HEK293 (cell line): ENCODE measurements at regions not wholly inside any gene's neighbourhood (a gene's known extent, or its start where the extent isn't known, plus 50 kb on each side); places are given as distances from the start of the nearest gene placed in this dataset.

Source experiments
- CTCF ChIA-PET: fragments of 350-600 bp; formaldehyde crosslinking; extraction: SDS; loops from one replicate; lab custom pipeline; 2021; ENCODE audit warnings: antibody characterized with exemption; lab: Yijun Ruan, JAX
- POLR2A ChIA-PET: fragments of 300-600 bp; formaldehyde crosslinking; extraction: SDS; loops from one replicate; lab custom pipeline; 2020; ENCODE audit warnings: antibody characterized with exemption, inconsistent platforms; lab: Yijun Ruan, JAX
- H3K27ac ChIP-seq: fragments of 200-500 bp; sonication (Bioruptor generic); 2 replicates; pipeline ENCODE4 v1.5.1; 2014; ENCODE audit warnings: low read depth, low read length, control low read depth, inconsistent platforms; ENCODE audit errors: extremely low read depth
- H3K36me3 ChIP-seq, 2 experiments: fragments of 200-500 bp in 1 of 2; sonication (Bioruptor generic) in 1 of 2; 1 replicate in 1 of 2; 2 replicates in 1 of 2; pipeline ENCODE4 v1.5.1; 2014 to 2017; ENCODE audit warnings: inconsistent platforms in 2 of 2, low read length in 2 of 2; ENCODE audit not compliant: control insufficient read depth in 2 of 2, insufficient read depth in 1 of 2
- H3K4me1 ChIP-seq: fragments of 200-500 bp; sonication (Bioruptor generic); 2 replicates; pipeline ENCODE4 v1.5.1; 2014; ENCODE audit warnings: mild to moderate bottlenecking, low read length, inconsistent platforms; ENCODE audit not compliant: control insufficient read depth, insufficient read depth
- H3K4me3 ChIP-seq: 2 replicates; pipeline ENCODE4 v1.5.1; 2011; ENCODE audit warnings: low read depth, mild to moderate bottlenecking, control low read depth, low read length, moderate library complexity
- H3K9me3 ChIP-seq: fragments of 200-500 bp; sonication (Bioruptor generic); 2 replicates; pipeline ENCODE4 v1.5.1; 2014; ENCODE audit warnings: low read depth, low read length, inconsistent platforms; ENCODE audit not compliant: control insufficient read depth, insufficient read depth
- CTCF ChIP-seq: fragments of 450-650 bp; formaldehyde crosslinking; IDR thresholded peaks from 2 replicates; pipeline ENCODE4 v1.5.1; 2016; ENCODE audit warnings: missing biosample characterization, missing genetic modification characterization
- HIC1 ChIP-seq: fragments of 450-650 bp; formaldehyde crosslinking; IDR thresholded peaks from 2 replicates; pipeline ENCODE4 v1.5.1; 2016; ENCODE audit warnings: missing biosample characterization, missing genetic modification characterization
- KLF17 ChIP-seq: fragments of 450-650 bp; formaldehyde crosslinking; IDR thresholded peaks from 2 replicates; pipeline ENCODE4 v1.5.1; 2016; ENCODE audit warnings: missing biosample characterization, missing genetic modification characterization
- OSR2 ChIP-seq: fragments of 450-650 bp; formaldehyde crosslinking; IDR thresholded peaks from 2 replicates; pipeline ENCODE4 v1.5.1; 2016; ENCODE audit warnings: missing biosample characterization, missing genetic modification characterization
- SP7 ChIP-seq: fragments of 450-650 bp; formaldehyde crosslinking; IDR thresholded peaks from 2 replicates; pipeline ENCODE4 v1.5.1; 2016; ENCODE audit warnings: missing biosample characterization, missing genetic modification characterization
- ZFHX2 ChIP-seq: fragments of 450-650 bp; formaldehyde crosslinking; conservative IDR thresholded peaks from 2 replicates; pipeline ENCODE4 v1.5.1; 2016; ENCODE audit warnings: missing biosample characterization, missing genetic modification characterization
- ZNF148 ChIP-seq: fragments of 450-650 bp; formaldehyde crosslinking; IDR thresholded peaks from 2 replicates; pipeline ENCODE4 v1.5.0; 2017; ENCODE audit warnings: missing biosample characterization, missing genetic modification characterization, borderline replicate concordance
- ZNF221 ChIP-seq: fragments of 450-650 bp; formaldehyde crosslinking; IDR thresholded peaks from 2 replicates; pipeline ENCODE4 v1.5.1; 2017; ENCODE audit warnings: missing biosample characterization, missing genetic modification characterization, borderline replicate concordance
- ZNF23 ChIP-seq: fragments of 450-650 bp; formaldehyde crosslinking; IDR thresholded peaks from 2 replicates; pipeline ENCODE4 v1.5.1; 2016; ENCODE audit warnings: missing biosample characterization, missing genetic modification characterization, borderline replicate concordance
- ZNF266 ChIP-seq: fragments of 450-650 bp; formaldehyde crosslinking; IDR thresholded peaks from 2 replicates; pipeline ENCODE4 v1.5.1; 2016; ENCODE audit warnings: missing biosample characterization, missing genetic modification characterization, low read depth
- ZNF280D ChIP-seq: fragments of 450-650 bp; formaldehyde crosslinking; IDR thresholded peaks from 2 replicates; pipeline ENCODE4 v1.5.1; 2016; ENCODE audit warnings: missing biosample characterization, missing genetic modification characterization
- ZNF302 ChIP-seq: fragments of 450-650 bp; formaldehyde crosslinking; IDR thresholded peaks from 2 replicates; pipeline ENCODE4 v1.5.1; 2016; ENCODE audit warnings: missing biosample characterization, missing genetic modification characterization, low read depth
- ZNF311 ChIP-seq: fragments of 450-650 bp; formaldehyde crosslinking; IDR thresholded peaks from 2 replicates; pipeline ENCODE4 v1.5.1; 2017; ENCODE audit warnings: missing biosample characterization, missing genetic modification characterization, borderline replicate concordance
- ZNF501 ChIP-seq: fragments of 450-650 bp; formaldehyde crosslinking; IDR thresholded peaks from 2 replicates; pipeline ENCODE4 v1.5.1; 2016; ENCODE audit warnings: missing biosample characterization, missing genetic modification characterization
- ZNF548 ChIP-seq: fragments of 450-650 bp; formaldehyde crosslinking; IDR thresholded peaks from 2 replicates; pipeline ENCODE4 v1.5.1; 2016; ENCODE audit warnings: missing biosample characterization, missing genetic modification characterization
- ZNF777 ChIP-seq: fragments of 450-650 bp; formaldehyde crosslinking; IDR thresholded peaks from 2 replicates; pipeline ENCODE4 v1.5.1; 2017; ENCODE audit warnings: missing biosample characterization, missing genetic modification characterization, borderline replicate concordance
- ZNF785 ChIP-seq: fragments of 450-650 bp; formaldehyde crosslinking; IDR thresholded peaks from 2 replicates; pipeline ENCODE4 v1.5.1; 2016; ENCODE audit warnings: missing biosample characterization, missing genetic modification characterization
- ZNF792 ChIP-seq: fragments of 450-650 bp; formaldehyde crosslinking; IDR thresholded peaks from 2 replicates; pipeline ENCODE4 v1.5.1; 2016; ENCODE audit warnings: missing biosample characterization, missing genetic modification characterization
- TF ChIP-seq, protein P1 (sequence below): fragments of 450-650 bp; formaldehyde crosslinking; IDR thresholded peaks from 2 replicates; pipeline ENCODE4 v1.5.1; 2016; ENCODE audit warnings: missing biosample characterization, missing genetic modification characterization

GRCh38 chr1:165045902-165046301, 310.6 kb downstream of the LMX1A start:
- CTCF ChIA-PET: interaction anchor here (0.6 kb wide), 1 partner anchor 535 kb away, joined by 3 read pairs; no protein-coding TSS in a partner anchor
- POLR2A ChIA-PET: no interaction called here
- no peaks in the 10 kb centered on the region for H3K9me3 ChIP-seq

GRCh38 chr1:165040641-165041040, 315.9 kb downstream of the LMX1A start:
- H3K36me3 ChIP-seq: no peaks in the 10 kb centered on the region
- H3K4me3 ChIP-seq: no peak overlapping the region
- H3K9me3 ChIP-seq: no peaks in the 10 kb centered on the region
- H3K27ac ChIP-seq: no peak overlapping the region
- ChIA-PET POLR2A (no interaction called here), CTCF (no interaction called here)
- no peak for TF ChIP-seq SP7 (tag by site-specific recombination)
- TF ChIP-seq, protein P1, sequence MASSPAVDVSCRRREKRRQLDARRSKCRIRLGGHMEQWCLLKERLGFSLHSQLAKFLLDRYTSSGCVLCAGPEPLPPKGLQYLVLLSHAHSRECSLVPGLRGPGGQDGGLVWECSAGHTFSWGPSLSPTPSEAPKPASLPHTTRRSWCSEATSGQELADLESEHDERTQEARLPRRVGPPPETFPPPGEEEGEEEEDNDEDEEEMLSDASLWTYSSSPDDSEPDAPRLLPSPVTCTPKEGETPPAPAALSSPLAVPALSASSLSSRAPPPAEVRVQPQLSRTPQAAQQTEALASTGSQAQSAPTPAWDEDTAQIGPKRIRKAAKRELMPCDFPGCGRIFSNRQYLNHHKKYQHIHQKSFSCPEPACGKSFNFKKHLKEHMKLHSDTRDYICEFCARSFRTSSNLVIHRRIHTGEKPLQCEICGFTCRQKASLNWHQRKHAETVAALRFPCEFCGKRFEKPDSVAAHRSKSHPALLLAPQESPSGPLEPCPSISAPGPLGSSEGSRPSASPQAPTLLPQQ (tag by site-specific recombination): no peak
- no peak for TF ChIP-seq ZNF23 (tag by site-specific recombination)
- no peak for TF ChIP-seq ZFHX2
- no peak for TF ChIP-seq ZNF221 (tag by site-specific recombination)
- TF ChIP-seq ZNF311 (tag by site-specific recombination): no peak
- no peak for TF ChIP-seq ZNF548 (tag by site-specific recombination)
- no peaks in the 10 kb centered on the region for H3K4me1 ChIP-seq

More at GRCh38 chr1:165045902-165046301, 310.6 kb downstream of the LMX1A start:
- no peak for TF ChIP-seq HIC1
- TF ChIP-seq KLF17 (tag by site-specific recombination): no peak
- no peak for TF ChIP-seq ZNF266 (tag by site-specific recombination)
- TF ChIP-seq ZNF792: no peak
- H3K36me3 ChIP-seq: no peaks in the 10 kb centered on the region
- H3K4me1 ChIP-seq: no peaks in the 10 kb centered on the region
- no peak overlapping the region for H3K4me3 ChIP-seq
- H3K27ac ChIP-seq: no peak overlapping the region

DNA sequence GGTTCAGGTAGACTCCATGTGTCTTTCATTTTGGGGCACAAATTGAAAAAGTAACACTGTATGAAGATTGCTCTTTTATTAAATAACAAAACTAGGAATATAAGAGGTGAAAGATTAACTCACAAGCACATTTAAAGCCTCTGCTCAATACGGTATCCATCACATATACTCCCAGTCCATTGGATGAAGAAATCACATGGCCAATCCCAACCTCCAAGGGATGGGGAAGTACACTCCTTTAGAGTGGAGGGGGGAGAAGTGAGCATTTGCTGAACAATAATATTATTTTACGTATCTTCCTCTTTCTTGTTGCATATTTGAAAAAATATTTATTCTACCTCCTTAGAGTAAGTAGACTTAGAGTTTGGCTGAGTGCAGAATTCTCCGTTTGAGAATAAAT, 316.5 kb downstream of the LMX1A start:
- Histone ChIP-seq H3K4me3 (no peak overlapping the region), H3K4me1 (no peaks in the 10 kb centered on the region), H3K36me3 (no peaks in the 10 kb centered on the region), H3K9me3 (no peaks in the 10 kb centered on the region), H3K27ac (no peak overlapping the region)
- ChIA-PET CTCF (no interaction called here), POLR2A (no interaction called here)
- TF ChIP-seq ZNF280D: no peak
- no peak for TF ChIP-seq ZNF777 (tag by site-specific recombination)
- no peak for TF ChIP-seq ZNF785 (tag by site-specific recombination)
- TF ChIP-seq ZNF501 (tag by site-specific recombination): no peak
- no peak for TF ChIP-seq ZNF302 (tag by site-specific recombination)
- no peak for TF ChIP-seq OSR2 (tag by site-specific recombination)
- no peak for TF ChIP-seq ZNF148
- no peak for TF ChIP-seq CTCF (tag by site-specific recombination)
